H1 (cell line): ENCODE measurements at regions not wholly inside any gene's neighbourhood (a gene's known extent, or its start where the extent isn't known, plus 50 kb on each side); places are given as distances from the start of the nearest gene placed in this dataset.

Experiments
- CTCF ChIP-seq, 3 experiments: IDR thresholded peaks; 1 replicate in 2 of 3; 2 replicates in 1 of 3; pipeline versions ENCODE4 v1.5.1 to v1.6.1; 2011; ENCODE audit warnings: low read length in 3 of 3, mild to moderate bottlenecking in 3 of 3, inconsistent platforms in 2 of 3, low read depth in 1 of 3, moderate library complexity in 1 of 3; ENCODE audit not compliant: insufficient read depth in 1 of 3; ENCODE audit errors: control extremely low read depth in 1 of 3
- HDAC6 ChIP-seq: IDR thresholded peaks from one replicate; pipeline ENCODE4 v1.7.1; 2012; ENCODE audit warnings: low read depth, mild to moderate bottlenecking, inconsistent platforms, low read length, moderate library complexity
- POLR2AphosphoS5 ChIP-seq: IDR thresholded peaks from 2 replicates; pipeline ENCODE4 v1.6.1; 2011; ENCODE audit warnings: low read depth, low read length
- TF ChIP-seq, protein P1 (sequence below): IDR thresholded peaks from 2 replicates; pipeline ENCODE4 v1.6.1; 2012; ENCODE audit warnings: inconsistent platforms

DNA sequence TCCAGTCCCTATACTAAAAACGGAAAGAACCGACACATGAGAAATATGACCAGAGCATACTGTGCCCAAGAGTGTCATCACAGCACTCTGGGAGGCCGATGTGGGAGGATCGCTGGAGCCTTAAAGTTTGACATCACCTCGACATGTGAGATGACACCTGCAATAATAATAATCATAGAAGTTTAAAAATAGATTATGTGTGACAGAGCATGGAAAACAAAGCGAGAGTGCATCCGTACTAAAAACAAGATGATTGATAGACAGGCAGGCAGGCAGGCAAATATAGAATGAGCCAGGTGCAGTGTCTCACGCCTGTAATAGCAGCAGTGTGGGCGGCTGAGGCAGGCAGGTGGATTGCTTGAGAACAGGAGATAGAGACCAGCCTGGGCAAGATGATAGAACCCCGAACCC, 114.8 kb upstream of the ANKRD30BL start:
- TF ChIP-seq HDAC6 (no peak), CTCF (IDR thresholded peaks at IDR 0.05; ENCODE audit: control extremely low read depth in 1 of 3, insufficient read depth in 1 of 3, low read depth in 1 of 3, low read length in 3 of 3) (no peak), POLR2AphosphoS5 (no peak)
- TF ChIP-seq, protein P1, sequence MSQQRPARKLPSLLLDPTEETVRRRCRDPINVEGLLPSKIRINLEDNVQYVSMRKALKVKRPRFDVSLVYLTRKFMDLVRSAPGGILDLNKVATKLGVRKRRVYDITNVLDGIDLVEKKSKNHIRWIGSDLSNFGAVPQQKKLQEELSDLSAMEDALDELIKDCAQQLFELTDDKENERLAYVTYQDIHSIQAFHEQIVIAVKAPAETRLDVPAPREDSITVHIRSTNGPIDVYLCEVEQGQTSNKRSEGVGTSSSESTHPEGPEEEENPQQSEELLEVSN, result no peak
